NCI-H1417 treated with DMSO at 0.1 percent for 48 hours (cell line): ENCODE measurements at regions not wholly inside any gene's neighbourhood (a gene's known extent, or its start where the extent isn't known, plus 50 kb on each side); places are given as distances from the start of the nearest gene placed in this dataset.

Source experiments
- DNase-seq: peaks from one replicate; lab custom pipeline; 2025; lab: John Stamatoyannopoulos, UW

- DNase-seq: no peak
These were observed 191.2 kb downstream of the HAUS1 start for GRCh38 chr18:46295416-46295815.

GRCh38 chr18:46296656-46297055 lies 192.5 kb downstream of the HAUS1 start:
- no peak for DNase-seq

DNA sequence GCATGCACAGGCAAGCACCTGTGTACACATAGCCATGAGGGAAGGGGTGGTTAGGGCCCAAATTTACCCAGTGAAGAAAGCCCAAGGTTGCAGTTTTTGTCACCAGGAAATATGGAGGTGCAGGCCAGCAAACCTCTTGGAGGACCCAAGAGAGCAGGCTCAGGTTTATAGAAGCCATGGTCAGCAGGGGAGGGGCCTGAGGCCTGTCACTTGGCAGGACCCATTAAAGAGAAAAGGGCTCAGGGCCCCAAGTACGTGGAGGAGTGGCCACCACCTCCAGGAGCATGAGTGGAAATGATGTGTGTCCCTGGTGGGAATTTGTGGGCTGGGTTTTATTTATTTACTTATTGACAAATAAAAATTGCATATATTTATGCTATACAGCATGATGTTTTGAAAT lies 192.9 kb downstream of the HAUS1 start:
- DNase-seq: no peak

DNA sequence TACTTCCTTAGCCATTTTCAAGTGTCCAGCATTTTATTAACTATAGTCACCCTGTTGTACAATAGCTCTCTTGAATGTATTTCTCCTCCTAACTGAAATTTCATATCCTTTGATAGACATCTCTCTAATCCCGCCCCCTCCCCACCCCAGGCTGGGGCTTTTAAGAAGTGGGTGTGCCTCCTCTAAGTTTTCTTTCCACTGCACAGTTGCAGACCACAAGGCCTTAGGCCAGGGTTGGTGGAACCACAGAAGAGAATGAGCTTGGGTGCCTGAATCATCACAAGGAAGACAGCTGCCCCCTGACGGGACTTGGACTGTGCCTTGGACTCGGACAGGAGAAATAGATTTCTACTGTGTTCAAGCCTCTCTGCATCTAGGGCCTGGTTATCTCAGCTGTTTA lies 193.4 kb downstream of the HAUS1 start:
- no peak for DNase-seq

- no peak for DNase-seq
These were observed 194.3 kb downstream of the HAUS1 start for GRCh38 chr18:46298511-46298910.

DNA sequence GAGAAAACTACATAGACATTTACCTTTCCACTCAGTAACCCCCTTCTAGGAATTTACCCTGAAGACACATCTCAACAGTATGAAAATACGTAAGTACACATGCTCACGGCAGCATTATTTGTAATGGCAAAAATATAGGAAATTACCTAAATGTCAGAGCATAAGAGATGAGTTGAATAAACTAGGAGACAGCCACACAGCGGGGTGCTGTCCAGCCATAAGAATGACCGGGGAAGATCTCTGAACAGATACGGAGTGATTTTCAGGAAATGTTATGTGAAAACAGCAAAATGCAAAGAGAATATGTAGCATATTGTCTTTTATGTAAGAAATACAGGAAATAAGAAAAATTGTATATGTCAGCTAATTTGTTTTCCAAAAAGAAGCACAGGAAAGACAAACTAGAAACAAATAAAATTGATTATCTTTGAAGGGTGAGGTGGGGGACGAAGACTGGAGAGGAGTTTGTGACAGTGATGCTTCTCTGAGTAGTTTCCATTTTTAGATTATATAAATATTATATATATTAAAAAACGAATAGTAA lies 195.4 kb downstream of the HAUS1 start:
- no peak for DNase-seq

- no peak for DNase-seq
These were observed 196.9 kb downstream of the HAUS1 start for GRCh38 chr18:46301081-46301480.

DNA sequence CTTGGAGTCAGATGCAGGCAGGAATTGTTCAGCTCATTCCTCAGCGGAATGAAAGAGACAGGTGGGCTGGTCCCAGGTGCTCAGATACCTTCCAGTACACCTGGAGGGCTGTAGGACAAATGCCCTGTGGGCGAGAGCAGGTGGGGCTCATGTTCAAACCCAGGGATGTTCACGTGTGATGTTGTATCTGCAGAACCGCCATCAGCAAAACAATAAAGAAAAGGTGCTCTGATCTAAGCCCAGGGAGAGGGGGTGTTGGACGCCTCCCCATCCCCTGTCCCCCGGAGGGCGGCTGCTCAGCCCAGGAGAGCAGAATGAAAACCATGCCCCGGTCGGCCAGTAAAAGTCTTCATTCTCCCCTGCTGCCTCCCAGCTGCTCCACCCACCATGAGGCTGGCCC lies 197.4 kb downstream of the HAUS1 start:
- DNase-seq: no peak

GRCh38 chr18:46302528-46303485 lies 198.6 kb downstream of the HAUS1 start:
- DNase-seq: no peak

- no peak for DNase-seq
These were observed 206.1 kb downstream of the HAUS1 start for GRCh38 chr18:46310258-46310657.

DNA sequence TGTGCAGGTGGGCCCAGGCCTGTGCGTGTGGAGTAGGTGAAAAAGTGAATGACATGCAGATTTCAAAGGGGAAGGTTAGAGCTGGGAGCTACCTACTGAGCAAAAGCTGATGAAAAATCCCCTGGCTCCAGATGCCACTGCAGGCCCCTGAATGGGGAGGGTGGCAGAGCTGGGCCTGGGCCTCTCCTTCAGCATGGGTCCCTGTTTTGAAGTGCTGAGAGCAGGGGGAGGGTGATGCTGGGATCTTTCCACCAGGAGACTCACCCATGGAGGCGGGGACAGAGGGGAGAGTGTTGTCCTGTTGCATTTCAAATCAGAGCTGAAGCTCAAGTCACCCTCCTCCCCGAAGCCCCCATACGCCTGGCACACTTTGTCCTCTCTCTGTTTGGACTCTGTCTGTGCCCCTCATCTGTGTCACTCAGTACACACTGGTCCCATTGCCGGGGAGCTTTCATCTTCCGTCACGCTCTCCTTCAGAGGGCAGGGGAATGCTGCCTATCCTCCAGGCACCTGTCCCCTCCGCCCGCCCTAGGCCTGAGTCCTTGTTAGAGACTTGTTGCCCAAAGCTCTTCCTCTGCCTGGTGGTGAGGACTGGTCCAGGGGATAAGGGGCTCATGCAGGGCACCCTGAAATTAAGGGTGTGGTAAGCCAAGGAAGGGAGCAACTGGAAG lies 206.6 kb downstream of the HAUS1 start:
- DNase-seq: no peak

DNA sequence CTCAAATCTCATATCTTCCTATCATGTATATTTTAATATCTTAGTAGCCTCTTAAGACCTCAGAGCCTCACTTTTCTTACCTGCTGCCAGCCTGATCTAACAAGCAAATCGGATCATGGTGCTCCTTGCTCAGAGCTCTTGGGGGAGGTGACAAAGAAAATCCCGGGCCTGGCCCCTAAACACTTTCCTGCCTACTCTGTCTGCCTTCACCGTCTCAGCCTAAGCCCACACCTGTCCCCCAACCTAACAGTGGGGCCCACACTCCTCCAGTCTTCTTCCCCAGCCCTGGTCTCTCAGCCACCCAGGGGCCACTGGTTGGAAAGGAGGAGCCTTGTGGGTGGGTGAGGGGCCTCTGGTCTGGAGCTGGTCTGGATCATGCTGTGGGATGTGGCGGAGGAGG lies 207.3 kb downstream of the HAUS1 start:
- DNase-seq: no peak

- DNase-seq: no peak
These were observed 208.0 kb downstream of the HAUS1 start for GRCh38 chr18:46312221-46312620.

DNA sequence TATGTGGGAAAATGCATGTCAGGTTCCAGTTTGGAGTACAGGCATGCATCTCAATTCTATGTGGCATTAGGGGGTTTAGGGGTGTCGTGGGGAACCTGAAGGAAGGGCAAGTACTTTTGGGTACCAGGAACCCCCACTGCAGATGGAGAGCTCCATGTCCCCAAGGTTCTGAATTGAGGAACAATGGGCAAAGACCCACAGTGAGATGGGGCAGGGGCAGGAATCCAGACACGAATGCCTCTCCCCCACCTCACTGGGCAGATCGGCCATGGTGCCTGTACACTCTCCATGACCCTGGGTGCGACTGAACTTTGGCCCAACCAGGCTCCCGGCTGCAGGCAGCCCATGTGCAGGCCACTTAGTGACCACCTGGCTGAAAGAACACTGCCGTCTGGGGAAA lies 209.3 kb downstream of the HAUS1 start:
- no peak for DNase-seq

- no peak for DNase-seq
These were observed 209.8 kb downstream of the HAUS1 start for GRCh38 chr18:46314011-46314410.

DNA sequence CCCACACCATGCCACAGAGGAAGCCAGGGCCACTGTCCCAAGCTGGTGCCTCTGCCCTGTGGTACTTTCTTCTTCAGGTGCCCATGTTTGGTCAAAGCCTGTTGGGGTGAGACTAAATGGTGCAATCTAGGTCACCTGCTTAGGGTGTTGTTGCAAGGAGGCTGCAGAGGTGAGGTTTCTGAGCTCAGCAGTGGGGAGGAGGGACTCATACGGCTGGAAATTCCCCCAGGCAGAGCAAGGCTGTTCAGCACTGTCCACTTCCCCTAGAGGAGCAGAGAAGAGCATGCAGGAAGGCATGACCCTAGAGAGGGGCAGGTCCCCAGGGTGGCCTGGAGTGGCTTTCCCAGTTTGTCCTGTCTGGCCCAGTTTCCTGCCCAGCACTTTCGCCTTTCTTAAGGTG lies 211.0 kb downstream of the HAUS1 start:
- no peak for DNase-seq

GRCh38 chr18:46318356-46318755 lies 214.2 kb downstream of the HAUS1 start:
- no peak for DNase-seq

DNA sequence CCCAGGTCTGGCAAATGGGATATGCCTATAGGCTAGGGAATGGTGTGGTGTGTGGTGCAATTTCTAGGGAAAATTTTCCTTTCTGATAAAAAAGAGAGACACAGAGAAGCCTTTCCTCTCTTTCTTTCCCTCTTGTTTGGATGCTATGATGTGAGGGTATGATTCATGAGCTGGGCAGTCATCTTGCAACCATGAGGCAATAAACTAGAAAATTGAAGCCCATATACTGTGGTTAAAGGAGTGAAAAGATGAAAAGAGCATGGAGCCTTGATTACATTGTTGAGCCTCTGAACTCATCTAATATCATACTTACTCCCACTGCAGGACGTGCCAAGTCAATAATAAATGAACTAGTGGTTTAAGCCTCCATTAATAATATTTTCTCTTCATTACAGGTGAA lies 215.6 kb downstream of the HAUS1 start:
- no peak for DNase-seq

- no peak for DNase-seq
These were observed 216.1 kb downstream of the HAUS1 start for GRCh38 chr18:46320297-46320696.

DNA sequence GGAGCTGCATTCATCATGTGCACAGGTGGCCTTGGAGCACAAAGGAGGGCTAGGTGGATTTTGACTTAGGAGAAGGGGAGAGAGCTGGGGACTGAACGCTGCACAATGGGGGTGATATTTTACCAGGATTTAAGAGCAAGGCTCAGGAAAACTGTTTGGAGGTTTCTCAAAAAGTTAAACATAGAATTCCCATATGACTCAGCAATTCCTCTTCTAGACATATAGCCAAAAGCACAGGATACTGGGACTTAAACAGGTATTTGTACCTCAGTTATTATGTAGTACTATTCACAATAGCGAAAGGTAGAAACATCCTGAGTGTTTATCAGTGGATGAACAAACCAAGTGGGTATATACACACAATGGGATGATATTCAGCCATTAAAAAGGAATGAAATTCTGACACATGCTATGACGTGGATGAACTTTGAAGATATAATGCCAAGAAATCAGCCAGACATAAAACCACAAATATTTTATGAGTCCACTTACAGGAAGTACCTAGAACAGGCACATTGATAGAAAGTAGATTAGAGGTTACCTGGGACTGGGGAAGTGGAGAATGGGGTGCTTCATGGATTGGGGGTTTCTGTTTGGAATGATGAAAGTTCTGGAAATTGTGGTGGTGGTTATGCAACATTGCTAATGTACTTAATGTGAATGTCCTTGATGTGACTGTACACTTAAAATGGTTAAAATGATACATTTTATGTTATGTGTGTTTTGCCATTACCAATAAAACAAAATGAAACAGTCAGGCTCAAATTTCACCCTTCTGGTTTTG lies 216.9 kb downstream of the HAUS1 start:
- no peak for DNase-seq

- DNase-seq: no peak
These were observed 217.8 kb downstream of the HAUS1 start for GRCh38 chr18:46321955-46322354.

GRCh38 chr18:46322411-46322891 lies 218.3 kb downstream of the HAUS1 start:
- DNase-seq: no peak
